Duodenal mucosa (tissue), 2 donors: ENCODE measurements at regions not wholly inside any gene's neighbourhood (a gene's known extent, or its start where the extent isn't known, plus 50 kb on each side); places are given as distances from the start of the nearest gene placed in this dataset.
"Not testable (repeated sequence)": the region's sequence is repeated elsewhere in the genome, so short reads cannot be mapped to it uniquely, and the experiment has no call there.

Experiments
- H3K27ac ChIP-seq: one replicate; pipeline ENCODE4 v1.7.0; 2013; ENCODE audit warnings: low read depth, low read length
- H3K27me3 ChIP-seq, 2 donors: one replicate each; pipeline ENCODE4 v1.7.0; 2013; ENCODE audit warnings: low read length in 2 of 2, control low read depth in 1 of 2; ENCODE audit not compliant: insufficient read depth in 2 of 2, control insufficient read depth in 1 of 2
- H3K36me3 ChIP-seq, 2 donors: one replicate each; pipeline ENCODE4 v1.7.0; 2013; ENCODE audit warnings: low read length in 2 of 2, control low read depth in 1 of 2; ENCODE audit not compliant: insufficient read depth in 2 of 2, control insufficient read depth in 1 of 2
- H3K4me1 ChIP-seq, 2 donors: one replicate each; pipeline ENCODE4 v1.7.0; 2013; ENCODE audit warnings: low read length in 2 of 2, control low read depth in 1 of 2; ENCODE audit not compliant: insufficient read depth in 2 of 2, control insufficient read depth in 1 of 2
- H3K4me3 ChIP-seq, 2 donors: one replicate each; pipeline ENCODE4 v1.7.0; 2013; ENCODE audit warnings: low read length in 2 of 2, low read depth in 1 of 2
- H3K9ac ChIP-seq, 2 donors: one replicate each; pipeline ENCODE4 v1.7.0; 2013; ENCODE audit warnings: low read length in 2 of 2, low read depth in 1 of 2
- H3K9me3 ChIP-seq, 2 donors: one replicate each; pipeline ENCODE4 v1.7.0; 2013; ENCODE audit warnings: low read length in 2 of 2, control low read depth in 1 of 2; ENCODE audit not compliant: control insufficient read depth in 1 of 2

DNA sequence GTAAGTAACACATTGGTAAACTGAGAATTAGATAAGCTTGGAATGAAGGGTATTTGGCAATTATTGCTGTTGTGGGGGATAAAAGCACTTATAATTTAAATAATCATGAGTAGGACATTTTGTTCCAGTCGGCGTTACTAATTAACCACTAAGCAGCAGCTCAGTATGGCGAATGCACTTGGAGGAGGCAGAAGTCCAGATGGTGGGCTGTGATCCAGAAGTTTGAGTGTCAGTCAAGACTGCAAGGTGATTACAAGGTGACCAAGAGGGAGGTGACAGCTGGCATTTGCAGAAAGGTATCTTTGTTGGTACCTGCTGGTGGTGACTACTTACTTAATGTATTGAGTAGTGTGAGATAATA, 643.6 kb upstream of the FAM98A start:
- H3K4me1 ChIP-seq, result peaks cover 0 to 4% of the 10 kb centered on the region in 2 donors
- H3K36me3 ChIP-seq, result no peaks in the 10 kb centered on the region
- peaks cover 0 to 8% of the 10 kb centered on the region in 2 donors for H3K9me3 ChIP-seq
- H3K4me3 ChIP-seq, result no peak overlapping the region
- H3K9ac ChIP-seq, result no peak overlapping the region
- no peaks in the 10 kb centered on the region for H3K27me3 ChIP-seq
- H3K27ac ChIP-seq, result no peak overlapping the region

DNA sequence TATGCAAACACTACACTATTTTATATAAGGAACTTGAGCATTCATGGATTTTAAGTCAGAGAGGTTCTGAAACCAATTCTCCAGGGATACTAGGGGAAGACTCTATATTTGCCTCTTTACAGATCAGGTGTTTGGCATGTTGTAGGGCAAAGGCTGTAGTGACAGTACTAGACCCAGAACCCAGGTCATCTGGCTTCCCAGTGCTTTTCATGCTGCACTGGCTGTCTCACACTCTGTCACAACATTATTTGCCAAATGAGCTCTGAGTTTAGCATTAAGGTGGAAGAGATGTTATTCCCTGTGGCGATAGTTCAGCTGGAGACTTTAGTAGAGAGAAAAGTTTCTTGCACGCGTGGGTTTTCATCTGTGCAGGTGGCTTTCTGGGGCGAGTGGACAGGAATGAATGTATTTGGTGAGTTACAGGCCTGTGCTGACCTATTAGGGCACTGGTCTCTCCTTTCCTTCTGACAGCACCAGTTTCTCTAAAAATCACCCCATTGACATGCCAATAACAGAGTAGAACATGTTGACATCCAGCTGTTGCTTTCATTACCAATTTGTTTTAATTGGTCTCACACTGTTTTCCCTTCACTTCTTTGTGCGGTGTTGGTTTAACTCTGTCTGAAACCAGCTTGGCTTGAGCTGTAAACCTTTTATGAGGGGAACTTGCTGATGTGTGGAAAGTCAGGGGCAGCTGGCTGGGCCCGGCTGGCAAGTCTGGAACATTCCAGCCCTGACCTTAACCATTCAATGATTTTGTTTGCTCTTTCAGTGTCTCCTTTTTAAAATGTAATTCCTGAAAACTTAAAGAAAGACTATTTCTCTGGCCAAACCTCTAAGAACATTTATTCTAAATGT, 643.0 kb upstream of the FAM98A start:
- H3K27ac ChIP-seq, result peak overlapping the region; percentile 15
- H3K36me3 ChIP-seq, result no peaks in the 10 kb centered on the region
- peaks cover 0 to 4% of the 10 kb centered on the region in 2 donors for H3K4me1 ChIP-seq
- H3K4me3 ChIP-seq, result no peak overlapping the region
- H3K9ac ChIP-seq, result no peak overlapping the region
- H3K27me3 ChIP-seq, result no peaks in the 10 kb centered on the region
- H3K9me3 ChIP-seq, result peaks cover 0 to 8% of the 10 kb centered on the region in 2 donors

DNA sequence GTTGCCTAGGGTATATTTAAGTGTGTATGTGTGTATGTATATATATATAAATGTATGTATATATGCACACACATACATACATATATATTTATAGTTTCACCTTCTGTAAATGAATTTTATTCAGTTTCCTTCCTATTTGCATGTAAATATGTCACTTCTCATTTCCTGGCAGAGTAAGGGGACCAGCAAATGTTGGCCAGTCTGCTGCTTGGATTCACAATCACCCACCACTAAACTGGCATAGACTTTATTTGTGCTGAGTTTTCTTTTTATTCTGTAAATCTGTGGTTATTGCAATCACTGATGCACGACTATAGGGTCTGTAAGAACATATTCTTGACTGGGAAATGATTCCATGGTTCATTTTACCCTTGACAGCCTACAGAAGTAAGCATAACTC, 640.4 kb upstream of the FAM98A start:
- H3K27ac ChIP-seq, result no peak overlapping the region
- H3K36me3 ChIP-seq, result no peaks in the 10 kb centered on the region
- H3K9me3 ChIP-seq, result peaks cover 0 to 15% of the 10 kb centered on the region in 2 donors
- peaks cover 0 to 4% of the 10 kb centered on the region in 2 donors for H3K4me1 ChIP-seq
- no peak overlapping the region for H3K4me3 ChIP-seq
- H3K27me3 ChIP-seq, result no peaks in the 10 kb centered on the region
- H3K9ac ChIP-seq, result no peak overlapping the region

DNA sequence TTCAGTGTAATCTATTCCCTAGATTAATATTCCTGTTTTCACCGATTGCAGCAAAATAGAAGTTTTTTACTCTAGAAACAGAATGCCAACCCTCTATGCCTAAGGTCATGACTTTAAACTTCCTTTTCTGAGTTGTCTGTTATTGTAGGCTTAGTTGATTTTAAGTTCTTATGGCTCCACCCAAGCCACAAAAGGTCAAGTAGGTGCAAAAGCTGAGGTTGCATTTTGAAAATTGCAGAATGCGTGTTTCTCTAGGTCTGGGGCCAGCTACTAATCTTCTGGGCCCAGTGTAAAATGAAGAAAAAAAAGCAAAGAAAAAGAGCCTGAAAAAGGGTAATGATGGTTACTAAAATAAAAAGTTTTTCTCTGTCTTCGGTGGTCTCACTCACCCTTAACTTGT, 635.7 kb upstream of the FAM98A start:
- Histone ChIP-seq H3K36me3 (no peaks in the 10 kb centered on the region), H3K27me3 (no peaks in the 10 kb centered on the region), H3K27ac (no peak overlapping the region), H3K4me3 (no peak overlapping the region), H3K4me1 (no peaks in the 10 kb centered on the region), H3K9me3 (peaks cover 0 to 15% of the 10 kb centered on the region in 2 donors), H3K9ac (no peak overlapping the region)

DNA sequence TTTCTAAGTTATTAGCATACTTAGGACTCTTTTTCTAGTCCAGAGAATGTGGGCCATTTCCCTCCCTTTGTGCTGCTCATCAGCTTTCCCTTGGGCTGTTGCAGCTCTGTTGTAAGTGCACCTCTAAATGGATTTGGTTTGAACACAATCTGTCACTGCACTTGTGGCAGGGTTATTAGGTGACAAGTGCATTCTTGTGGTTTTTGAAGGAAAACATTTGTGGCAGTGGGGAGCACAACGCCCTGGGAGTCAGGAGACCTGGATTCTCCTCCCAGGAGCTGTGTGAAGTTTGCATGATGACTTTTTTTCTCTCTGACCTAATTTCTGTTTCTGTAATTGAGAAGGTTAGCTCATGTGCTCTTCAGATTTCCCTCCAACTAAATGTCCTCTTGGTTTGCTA, 630.9 kb upstream of the FAM98A start:
- no peaks in the 10 kb centered on the region for H3K27me3 ChIP-seq
- H3K9me3 ChIP-seq, result no peaks in the 10 kb centered on the region
- no peaks in the 10 kb centered on the region for H3K4me1 ChIP-seq
- H3K4me3 ChIP-seq, result no peak overlapping the region
- H3K36me3 ChIP-seq, result no peaks in the 10 kb centered on the region
- no peak overlapping the region for H3K9ac ChIP-seq
- no peak overlapping the region for H3K27ac ChIP-seq

DNA sequence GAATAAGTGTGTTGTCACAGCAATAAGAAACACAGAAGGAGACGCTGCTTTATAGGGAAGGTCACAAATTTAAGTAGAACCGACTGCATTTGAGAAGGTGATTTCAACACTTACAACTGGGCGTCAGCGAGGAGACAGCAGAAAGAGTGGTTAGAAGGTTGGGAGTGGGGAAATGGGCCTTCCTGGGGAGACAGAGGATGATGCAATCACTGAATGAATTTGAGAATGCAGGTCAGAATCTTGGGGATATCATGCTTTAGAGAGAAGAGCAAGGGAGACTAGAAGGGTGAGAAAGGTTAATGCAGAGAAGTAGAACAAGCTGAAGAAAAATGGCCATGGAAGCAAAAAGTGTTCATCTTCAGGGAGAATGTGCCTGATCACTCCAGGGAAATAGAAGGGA, 616.1 kb upstream of the FAM98A start:
- no peaks in the 10 kb centered on the region for H3K36me3 ChIP-seq
- H3K27me3 ChIP-seq, result no peaks in the 10 kb centered on the region
- H3K27ac ChIP-seq, result no peak overlapping the region
- H3K4me3 ChIP-seq, result no peak overlapping the region
- peaks cover 0 to 6% of the 10 kb centered on the region in 2 donors for H3K9me3 ChIP-seq
- no peak overlapping the region for H3K9ac ChIP-seq
- no peaks in the 10 kb centered on the region for H3K4me1 ChIP-seq

DNA sequence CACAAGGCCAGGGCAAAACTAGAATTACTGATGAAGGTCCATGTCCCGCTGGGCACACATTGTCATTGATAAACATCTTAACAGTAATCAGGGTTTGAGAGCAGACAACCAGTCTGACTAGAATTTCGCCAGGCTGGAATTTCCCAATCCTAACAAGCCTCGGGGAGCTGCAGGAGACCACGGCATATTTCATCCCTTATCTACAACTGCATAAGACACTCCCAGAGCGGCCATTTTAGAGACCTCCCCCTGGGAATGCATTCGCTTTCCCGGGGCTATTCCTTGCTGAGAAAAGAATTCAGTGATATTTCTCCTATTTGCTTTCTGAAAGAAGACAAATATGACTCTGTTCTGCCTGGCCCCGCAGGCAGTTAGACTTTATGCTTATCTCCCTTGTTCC, 611.3 kb upstream of the FAM98A start:
- not testable (repeated sequence) for H3K27me3 ChIP-seq, H3K4me1 ChIP-seq, H3K4me3 ChIP-seq, H3K9ac ChIP-seq, H3K27ac ChIP-seq, H3K36me3 ChIP-seq
- H3K9me3 ChIP-seq, result peaks cover 11 to 15% of the 10 kb centered on the region in 2 donors

DNA sequence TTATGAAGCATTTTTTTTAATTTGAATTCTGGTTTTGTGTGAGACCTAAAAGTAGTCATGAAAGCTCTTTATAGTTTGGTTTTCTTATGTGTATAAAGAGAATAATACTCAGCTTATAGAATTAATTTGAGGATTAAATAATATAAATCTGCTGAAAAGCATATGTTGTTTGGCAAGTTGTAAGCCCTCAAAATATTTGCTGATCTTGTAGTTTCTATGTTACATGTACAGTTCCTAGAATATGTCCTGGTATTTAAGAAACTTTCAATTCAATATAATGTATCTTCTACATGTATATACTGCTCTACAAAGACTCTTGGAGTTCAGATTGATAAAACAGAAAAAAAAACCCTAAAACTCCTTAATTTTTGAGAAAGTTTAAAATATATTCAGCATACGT, 605.5 kb upstream of the FAM98A start:
- H3K9ac ChIP-seq, result no peak overlapping the region
- no peaks in the 10 kb centered on the region for H3K36me3 ChIP-seq
- no peaks in the 10 kb centered on the region for H3K4me1 ChIP-seq
- H3K9me3 ChIP-seq, result peaks cover 3 to 11% of the 10 kb centered on the region in 2 donors
- no peak overlapping the region for H3K4me3 ChIP-seq
- H3K27ac ChIP-seq, result no peak overlapping the region
- H3K27me3 ChIP-seq, result no peaks in the 10 kb centered on the region

DNA sequence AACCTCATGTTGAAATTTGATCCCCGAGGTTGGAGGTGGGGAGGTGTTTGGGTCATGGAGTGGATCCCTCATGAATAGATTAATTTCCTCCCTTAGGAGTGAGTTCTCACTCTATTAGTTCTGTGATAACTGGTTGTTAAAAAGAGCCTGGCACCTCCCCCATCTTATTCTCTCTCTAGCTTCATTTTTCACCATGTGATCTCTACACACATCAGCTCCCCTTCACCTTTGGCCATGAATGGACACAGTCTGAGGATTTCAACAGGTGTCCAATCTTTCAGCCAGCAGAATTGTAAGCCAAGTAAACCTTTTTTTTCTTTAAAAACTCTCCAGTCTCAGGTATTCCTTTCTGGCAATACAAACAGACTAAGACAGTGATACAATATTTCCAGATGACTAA, 602.0 kb upstream of the FAM98A start:
- no peak overlapping the region for H3K9ac ChIP-seq
- H3K4me3 ChIP-seq, result no peak overlapping the region
- H3K4me1 ChIP-seq, result no peaks in the 10 kb centered on the region
- no peaks in the 10 kb centered on the region for H3K36me3 ChIP-seq
- H3K27me3 ChIP-seq, result no peaks in the 10 kb centered on the region
- no peak overlapping the region for H3K27ac ChIP-seq
- peaks cover 0 to under 1% of the 10 kb centered on the region in 2 donors for H3K9me3 ChIP-seq

DNA sequence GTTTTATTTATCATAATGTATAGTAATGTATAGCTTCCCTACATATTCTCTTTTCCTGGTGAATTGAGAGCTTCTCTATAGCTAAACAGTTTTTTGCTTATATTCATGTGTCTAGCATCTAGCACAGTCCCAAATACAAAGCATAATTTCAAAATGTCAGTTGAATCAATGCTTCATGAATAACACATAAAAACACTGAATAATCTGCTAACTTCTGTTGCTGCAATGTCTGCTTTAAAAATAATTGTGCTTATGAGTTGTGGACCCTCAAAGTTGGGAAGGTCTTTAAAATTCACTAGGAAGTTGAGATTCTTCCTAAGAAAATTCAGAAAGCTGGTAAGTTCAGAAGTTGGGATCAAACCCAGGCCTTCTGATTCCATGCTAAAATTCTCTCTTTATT, 600.9 kb upstream of the FAM98A start:
- no peaks in the 10 kb centered on the region for H3K9me3 ChIP-seq
- H3K9ac ChIP-seq, result no peak overlapping the region
- no peaks in the 10 kb centered on the region for H3K36me3 ChIP-seq
- H3K4me1 ChIP-seq, result no peaks in the 10 kb centered on the region
- H3K27ac ChIP-seq, result no peak overlapping the region
- no peaks in the 10 kb centered on the region for H3K27me3 ChIP-seq
- no peak overlapping the region for H3K4me3 ChIP-seq
